ENCODE measurements at regions not wholly inside any gene's neighbourhood (a gene's known extent, or its start where the extent isn't known, plus 50 kb on each side); places are given as distances from the start of the nearest gene placed in this dataset.

GRCh38 chr5:142396436-142397038 is 71.7 kb upstream of the SPRY4 start:
- Histone ChIP-seq H3K9me3 (no peaks in the 10 kb centered on the region), H3K4me1 (replicated peaks) (no peaks in the 10 kb centered on the region), H3K4me3 (no peak overlapping the region), H3K36me3 (no peaks in the 10 kb centered on the region), H3K27me3 (replicated peaks; ENCODE audit: insufficient read depth) (no peaks in the 10 kb centered on the region), H3K27ac (no peak overlapping the region)
- intact Hi-C loops (cut with DNase I): no loop called here
- TF ChIP-seq POLR2AphosphoS5 (IDR thresholded peaks at IDR 0.05): no peak
- TF ChIP-seq, protein P1, sequence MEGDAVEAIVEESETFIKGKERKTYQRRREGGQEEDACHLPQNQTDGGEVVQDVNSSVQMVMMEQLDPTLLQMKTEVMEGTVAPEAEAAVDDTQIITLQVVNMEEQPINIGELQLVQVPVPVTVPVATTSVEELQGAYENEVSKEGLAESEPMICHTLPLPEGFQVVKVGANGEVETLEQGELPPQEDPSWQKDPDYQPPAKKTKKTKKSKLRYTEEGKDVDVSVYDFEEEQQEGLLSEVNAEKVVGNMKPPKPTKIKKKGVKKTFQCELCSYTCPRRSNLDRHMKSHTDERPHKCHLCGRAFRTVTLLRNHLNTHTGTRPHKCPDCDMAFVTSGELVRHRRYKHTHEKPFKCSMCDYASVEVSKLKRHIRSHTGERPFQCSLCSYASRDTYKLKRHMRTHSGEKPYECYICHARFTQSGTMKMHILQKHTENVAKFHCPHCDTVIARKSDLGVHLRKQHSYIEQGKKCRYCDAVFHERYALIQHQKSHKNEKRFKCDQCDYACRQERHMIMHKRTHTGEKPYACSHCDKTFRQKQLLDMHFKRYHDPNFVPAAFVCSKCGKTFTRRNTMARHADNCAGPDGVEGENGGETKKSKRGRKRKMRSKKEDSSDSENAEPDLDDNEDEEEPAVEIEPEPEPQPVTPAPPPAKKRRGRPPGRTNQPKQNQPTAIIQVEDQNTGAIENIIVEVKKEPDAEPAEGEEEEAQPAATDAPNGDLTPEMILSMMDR (IDR thresholded peaks at IDR 0.05): no peak
- TF ChIP-seq POLR2A (IDR thresholded peaks at IDR 0.05): no peak
- WGBS: 95% methylated on average over 2 of the region's 2 CpGs
- no peak for DNase-seq (ENCODE audit: low spot score)

- intact Hi-C loops (cut with DNase I): no loop called here
- Histone ChIP-seq H3K4me1 (replicated peaks) (no peaks in the 10 kb centered on the region), H3K4me3 (no peak overlapping the region), H3K27ac (no peak overlapping the region), H3K36me3 (no peaks in the 10 kb centered on the region), H3K27me3 (replicated peaks; ENCODE audit: insufficient read depth) (no peaks in the 10 kb centered on the region), H3K9me3 (no peaks in the 10 kb centered on the region)
- 82% methylated on average over 4 of the region's 4 CpGs for WGBS
- no peak for DNase-seq (ENCODE audit: low spot score)
- TF ChIP-seq, protein P1 (IDR thresholded peaks at IDR 0.05): no peak
- TF ChIP-seq POLR2A (IDR thresholded peaks at IDR 0.05): no peak
- no peak for TF ChIP-seq POLR2AphosphoS5 (IDR thresholded peaks at IDR 0.05)
These were observed 70.5 kb upstream of the SPRY4 start for GRCh38 chr5:142395334-142395733.

- WGBS: 68% methylated on average over 8 of the region's 8 CpGs
- Histone ChIP-seq H3K4me1 (replicated peaks) (no peaks in the 10 kb centered on the region), H3K27me3 (replicated peaks; ENCODE audit: insufficient read depth) (no peaks in the 10 kb centered on the region), H3K36me3 (no peaks in the 10 kb centered on the region), H3K27ac (no peak overlapping the region), H3K9me3 (no peaks in the 10 kb centered on the region), H3K4me3 (no peak overlapping the region)
- DNase-seq (ENCODE audit: low spot score): no peak
- intact Hi-C loops (cut with DNase I): no loop called here
- TF ChIP-seq POLR2A (IDR thresholded peaks at IDR 0.05): no peak
- TF ChIP-seq POLR2AphosphoS5 (IDR thresholded peaks at IDR 0.05): no peak
- TF ChIP-seq, protein P1 (IDR thresholded peaks at IDR 0.05): no peak
These were observed 66.4 kb upstream of the SPRY4 start for GRCh38 chr5:142391058-142391845.

GRCh38 chr5:142390334-142390733 is 65.5 kb upstream of the SPRY4 start:
- Histone ChIP-seq H3K4me1 (replicated peaks) (no peaks in the 10 kb centered on the region), H3K27ac (no peak overlapping the region), H3K27me3 (replicated peaks; ENCODE audit: insufficient read depth) (no peaks in the 10 kb centered on the region), H3K36me3 (no peaks in the 10 kb centered on the region), H3K9me3 (no peaks in the 10 kb centered on the region), H3K4me3 (no peak overlapping the region)
- TF ChIP-seq POLR2A (IDR thresholded peaks at IDR 0.05): no peak
- TF ChIP-seq, protein P1 (IDR thresholded peaks at IDR 0.05): no peak
- TF ChIP-seq POLR2AphosphoS5 (IDR thresholded peaks at IDR 0.05): no peak
- intact Hi-C loops (cut with DNase I): no loop called here
- DNase-seq (ENCODE audit: low spot score): no peak
- WGBS: 23% methylated on average over 3 of the region's 3 CpGs

DNA sequence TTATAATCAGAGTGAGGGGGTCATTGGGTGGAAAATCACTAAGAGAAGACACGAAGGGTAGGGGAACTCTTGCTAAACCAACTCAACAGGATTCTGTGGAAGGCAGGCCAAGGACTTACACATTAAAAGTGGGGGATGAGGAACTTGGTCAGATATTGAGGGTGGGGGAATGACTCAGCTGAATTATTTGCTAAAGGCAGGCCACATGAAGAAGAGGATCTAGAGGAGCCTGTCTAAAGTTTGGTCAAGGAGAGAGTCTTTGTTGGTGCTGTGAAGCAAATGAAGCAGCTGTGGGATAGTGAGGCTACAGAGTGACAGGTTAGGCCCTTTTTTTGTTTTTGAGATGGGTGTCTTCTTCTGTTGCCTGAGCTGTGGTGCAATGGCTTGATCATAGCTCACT is 63.9 kb upstream of the SPRY4 start:
- H3K36me3 ChIP-seq: no peaks in the 10 kb centered on the region
- H3K4me3 ChIP-seq: no peak overlapping the region
- DNase-seq (ENCODE audit: low spot score): no peak
- TF ChIP-seq POLR2AphosphoS5 (IDR thresholded peaks at IDR 0.05): no peak
- TF ChIP-seq POLR2A (IDR thresholded peaks at IDR 0.05): no peak
- no peaks in the 10 kb centered on the region for H3K4me1 ChIP-seq (replicated peaks)
- intact Hi-C loops (cut with DNase I): no loop called here
- H3K27ac ChIP-seq: no peak overlapping the region
- H3K9me3 ChIP-seq: no peaks in the 10 kb centered on the region
- WGBS: 91% methylated on average over 1 of the region's 1 CpG
- H3K27me3 ChIP-seq (replicated peaks; ENCODE audit: insufficient read depth): no peaks in the 10 kb centered on the region
